ENCODE measurements at regions not wholly inside any gene's neighbourhood (a gene's known extent, or its start where the extent isn't known, plus 50 kb on each side); places are given as distances from the start of the nearest gene placed in this dataset.
"Not testable (repeated sequence)": the region's sequence is repeated elsewhere in the genome, so short reads cannot be mapped to it uniquely, and the experiment has no call there.

DNA sequence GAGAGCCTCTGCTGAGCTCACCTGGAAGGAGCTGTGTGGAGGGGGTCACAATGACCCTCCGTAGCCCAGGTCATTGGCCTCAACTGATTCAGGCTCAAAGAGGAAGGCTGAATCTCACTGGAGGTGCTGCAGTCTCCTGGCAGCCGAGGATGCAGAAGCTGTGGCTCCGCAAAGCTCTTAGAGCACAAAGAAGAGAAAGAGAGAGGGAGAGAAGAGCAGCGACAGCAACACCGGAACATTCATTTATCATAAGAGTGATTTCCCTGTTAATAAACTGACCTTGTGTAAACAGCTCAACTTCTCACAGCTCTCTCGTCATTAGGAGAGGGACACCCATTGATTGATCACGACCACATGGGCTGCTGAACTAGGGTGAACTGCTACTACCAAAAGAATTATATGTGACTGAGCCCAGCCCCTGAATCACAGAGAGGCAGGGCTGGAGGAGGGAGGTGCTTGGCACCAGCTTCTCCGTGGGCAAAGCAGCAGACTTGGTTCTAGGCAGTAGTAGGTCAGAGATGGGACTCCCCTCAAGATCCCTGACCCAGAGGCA is 281.7 kb downstream of the NXPE2 start:
- DNase-seq (ENCODE audit: extremely low read depth, insufficient read length), result no peak
- H3K4me3 ChIP-seq (replicated peaks; ENCODE audit: low read depth, low read length), result no peak overlapping the region
- H3K36me3 ChIP-seq (ENCODE audit: control insufficient read depth, insufficient read depth, low read length), result no peaks in the 10 kb centered on the region
- TF ChIP-seq CTCF (IDR thresholded peaks at IDR 0.05; ENCODE audit: insufficient read depth, low read length, poor library complexity, severe bottlenecking), result no peak
- no peaks in the 10 kb centered on the region; the same call in 1 of the 2 replicates for H3K27me3 ChIP-seq (replicated peaks; ENCODE audit: control insufficient read depth, insufficient read depth, low read length)

DNA sequence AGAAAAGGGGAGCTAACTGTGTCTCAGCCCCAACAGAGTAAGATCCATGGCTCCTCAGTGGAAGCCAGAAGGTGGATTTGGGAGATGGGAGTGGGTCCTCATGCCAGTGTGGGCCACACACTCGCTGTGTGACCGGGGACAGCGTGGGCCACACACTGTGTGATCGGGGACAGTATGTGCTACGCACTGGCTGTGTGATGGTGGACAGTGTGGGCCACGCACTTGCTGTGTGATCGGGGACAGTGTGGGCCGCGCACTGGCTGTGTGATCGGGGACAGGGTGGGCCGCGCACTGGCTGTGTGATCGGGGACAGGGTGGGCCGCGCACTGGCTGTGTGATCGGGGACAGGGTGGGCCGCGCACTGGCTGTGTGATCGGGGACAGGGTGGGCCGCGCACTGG is 282.5 kb downstream of the NXPE2 start:
- H3K4me3 ChIP-seq (replicated peaks; ENCODE audit: low read depth, low read length); H3K36me3 ChIP-seq (ENCODE audit: control insufficient read depth, insufficient read depth, low read length); DNase-seq (ENCODE audit: extremely low read depth, insufficient read length); H3K27me3 ChIP-seq (replicated peaks; ENCODE audit: control insufficient read depth, insufficient read depth, low read length): not testable (repeated sequence)

DNA sequence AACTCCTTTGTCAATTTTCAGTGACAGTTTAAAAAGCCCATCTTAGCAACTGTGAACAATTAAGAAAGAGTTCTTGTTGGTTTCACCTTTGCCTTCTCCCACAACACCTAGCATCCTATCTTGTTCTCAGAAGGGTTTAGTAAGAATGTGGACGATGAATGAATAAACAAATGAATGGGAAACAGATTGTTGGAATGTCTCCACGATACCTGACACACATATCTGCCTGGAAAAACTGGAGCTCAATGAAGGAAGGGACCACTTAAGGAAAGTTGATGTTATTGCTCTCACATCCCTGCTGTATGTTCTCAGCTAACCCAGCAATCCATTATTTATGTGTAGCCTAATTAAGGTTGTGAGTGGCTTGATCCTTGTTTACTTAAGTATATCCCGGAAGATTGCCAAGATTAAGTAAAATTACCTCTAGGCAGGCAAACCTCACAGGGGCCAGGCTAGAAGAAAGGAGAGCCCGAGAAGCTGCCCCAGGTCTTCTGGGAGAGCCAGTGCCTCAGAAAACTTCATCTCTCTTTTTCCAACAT is 286.4 kb downstream of the NXPE2 start:
- no peak overlapping the region for H3K4me3 ChIP-seq (replicated peaks; ENCODE audit: low read depth, low read length)
- TF ChIP-seq CTCF (IDR thresholded peaks at IDR 0.05; ENCODE audit: insufficient read depth, low read length, poor library complexity, severe bottlenecking), result no peak
- no peaks in the 10 kb centered on the region for H3K36me3 ChIP-seq (ENCODE audit: control insufficient read depth, insufficient read depth, low read length)
- H3K27me3 ChIP-seq (replicated peaks; ENCODE audit: control insufficient read depth, insufficient read depth, low read length), result no peaks in the 10 kb centered on the region; the same call in 1 of the 2 replicates
- DNase-seq (ENCODE audit: extremely low read depth, insufficient read length), result no peak

DNA sequence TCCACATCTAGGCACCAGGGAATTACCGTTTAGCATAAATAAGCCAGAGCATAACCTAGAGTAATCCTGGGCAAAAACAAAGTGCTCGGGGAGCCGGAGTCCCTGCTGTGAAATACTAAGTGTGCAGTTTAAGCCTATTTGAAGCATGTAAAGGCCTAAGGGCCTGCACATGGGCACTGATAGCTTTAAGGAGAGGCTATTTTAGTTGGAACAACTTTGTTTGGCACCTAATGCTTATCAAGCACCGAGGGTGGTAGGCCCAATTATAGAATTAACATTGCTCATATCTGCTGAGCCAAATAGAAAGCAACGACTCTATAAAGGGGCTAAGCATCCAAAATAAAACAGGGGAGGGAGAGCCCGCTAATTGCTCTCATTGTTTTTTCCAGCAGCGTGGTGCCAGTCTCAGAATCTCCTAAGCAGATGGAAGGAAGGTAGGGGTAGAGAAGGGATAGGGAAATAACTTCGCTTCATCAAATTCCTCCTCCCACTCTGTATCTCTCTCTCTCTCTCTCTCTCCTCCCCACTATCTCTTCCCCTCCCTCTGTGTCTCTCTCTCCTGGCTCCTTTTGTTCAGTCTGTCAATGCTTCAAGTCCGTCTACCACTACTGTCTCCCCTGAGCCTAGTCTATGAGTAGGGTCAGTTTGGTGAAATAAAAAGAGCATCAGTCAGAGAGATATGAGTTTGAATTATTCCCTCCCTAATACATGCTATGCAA is 292.8 kb downstream of the NXPE2 start:
- peaks cover 1% of the 10 kb centered on the region; the same call in 1 of the 2 replicates for H3K27me3 ChIP-seq (replicated peaks; ENCODE audit: control insufficient read depth, insufficient read depth, low read length)
- no peak for TF ChIP-seq CTCF (IDR thresholded peaks at IDR 0.05; ENCODE audit: insufficient read depth, low read length, poor library complexity, severe bottlenecking)
- H3K4me3 ChIP-seq (replicated peaks; ENCODE audit: low read depth, low read length), result no peak overlapping the region
- DNase-seq (ENCODE audit: extremely low read depth, insufficient read length), result no peak
- no peaks in the 10 kb centered on the region for H3K36me3 ChIP-seq (ENCODE audit: control insufficient read depth, insufficient read depth, low read length)

GRCh38 chr11:114972105-114972504 is 293.8 kb downstream of the NXPE2 start:
- no peak for DNase-seq (ENCODE audit: extremely low read depth, insufficient read length)
- no peak for TF ChIP-seq CTCF (IDR thresholded peaks at IDR 0.05; ENCODE audit: insufficient read depth, low read length, poor library complexity, severe bottlenecking)
- no peaks in the 10 kb centered on the region for H3K36me3 ChIP-seq (ENCODE audit: control insufficient read depth, insufficient read depth, low read length)
- no peak overlapping the region for H3K4me3 ChIP-seq (replicated peaks; ENCODE audit: low read depth, low read length)
- H3K27me3 ChIP-seq (replicated peaks; ENCODE audit: control insufficient read depth, insufficient read depth, low read length), result peaks cover 1% of the 10 kb centered on the region; the same call in 1 of the 2 replicates

- TF ChIP-seq CTCF (IDR thresholded peaks at IDR 0.05; ENCODE audit: insufficient read depth, low read length, poor library complexity, severe bottlenecking), result no peak
- Histone ChIP-seq H3K27me3 (replicated peaks; ENCODE audit: control insufficient read depth, insufficient read depth, low read length) (peaks cover 1% of the 10 kb centered on the region; the same call in 1 of the 2 replicates), H3K4me3 (replicated peaks; ENCODE audit: low read depth, low read length) (no peak overlapping the region), H3K36me3 (ENCODE audit: control insufficient read depth, insufficient read depth, low read length) (no peaks in the 10 kb centered on the region)
- no peak for DNase-seq (ENCODE audit: extremely low read depth, insufficient read length)
Observed at GRCh38 chr11:114977651-114978050, 299.3 kb downstream of the NXPE2 start.
